GM18858 (cell line): ENCODE measurements at regions not wholly inside any gene's neighbourhood (a gene's known extent, or its start where the extent isn't known, plus 50 kb on each side); places are given as distances from the start of the nearest gene placed in this dataset.

Experiments used
- ATAC-seq: cut with Tn5 transposase; IDR thresholded peaks from one replicate; pipeline ENCODE4 v1.9.1; 2021; ENCODE audit not compliant: unreplicated experiment

DNA sequence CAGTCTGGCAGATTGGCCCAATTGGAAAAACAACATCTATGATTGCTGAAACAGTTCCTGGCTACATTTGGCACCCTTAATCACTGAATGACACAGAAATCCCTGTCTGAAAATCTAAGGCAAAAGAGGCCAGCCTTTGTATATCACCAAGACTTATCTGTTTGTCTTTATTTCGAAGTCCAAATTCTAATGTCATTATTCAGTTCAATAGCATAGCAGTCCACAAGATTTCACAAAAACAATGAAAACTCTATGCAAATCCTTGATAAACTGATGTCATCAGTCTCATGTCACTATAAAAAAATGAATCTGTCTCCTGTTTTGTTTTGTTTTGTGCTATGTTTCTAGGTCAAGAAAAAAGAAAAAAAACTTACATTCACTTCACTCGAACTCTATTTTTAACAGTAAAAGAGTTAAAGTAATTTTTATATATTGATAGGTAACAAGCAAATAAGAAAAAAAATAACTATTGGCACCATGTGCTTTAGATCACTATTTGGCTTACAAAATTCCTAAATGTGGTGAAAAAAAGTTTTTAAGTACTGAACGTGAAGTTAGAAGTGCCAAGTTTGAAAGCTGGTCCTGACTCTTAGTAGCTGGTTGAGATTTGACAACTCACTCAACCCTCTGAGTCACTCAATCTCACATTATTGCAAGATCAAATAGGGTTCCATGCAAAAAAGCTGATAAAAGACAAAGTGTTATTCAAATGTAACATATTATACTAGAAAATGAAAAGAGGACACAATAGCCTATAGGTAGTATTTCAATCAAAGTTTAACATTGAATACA, 359.3 kb downstream of the IRS1 start:
- no peak for ATAC-seq

DNA sequence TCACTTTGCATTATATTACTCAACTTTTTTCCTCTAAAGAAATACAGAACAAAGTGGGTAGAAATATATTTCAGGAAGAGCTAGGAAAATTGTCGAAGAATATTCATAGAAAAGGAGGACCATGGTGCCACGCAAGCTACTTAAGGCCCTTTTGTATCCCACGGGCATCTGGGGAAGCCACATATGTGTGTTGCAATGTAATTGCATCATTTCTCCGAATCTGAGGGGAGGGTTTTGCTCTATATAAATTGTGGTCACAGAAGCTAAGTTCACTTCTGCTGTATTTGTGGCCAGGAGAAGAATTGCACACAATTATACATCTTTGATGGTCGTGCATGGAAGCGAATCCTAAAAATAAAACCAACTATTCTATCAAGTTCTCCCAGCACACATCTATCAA, 360.3 kb downstream of the IRS1 start:
- ATAC-seq, result no peak

DNA sequence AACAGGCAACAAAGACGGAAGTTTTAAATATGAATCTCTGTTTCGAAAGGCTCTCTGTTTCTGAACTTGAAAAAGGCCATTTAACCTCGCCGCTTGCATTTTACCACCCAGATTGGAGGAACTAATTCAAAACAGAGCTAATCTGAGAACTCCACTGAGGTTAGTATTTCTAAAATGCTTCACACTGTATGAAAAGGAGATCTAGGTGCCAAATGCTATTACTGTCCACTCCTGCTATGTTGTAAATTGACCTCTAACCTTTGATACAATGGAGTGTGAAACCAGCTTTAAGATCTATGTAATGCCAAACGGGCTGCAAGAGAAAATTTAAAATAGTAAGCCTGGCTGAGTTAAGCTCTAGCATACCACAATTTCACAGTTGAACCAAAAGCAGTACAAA, 364.5 kb downstream of the IRS1 start:
- no peak for ATAC-seq

DNA sequence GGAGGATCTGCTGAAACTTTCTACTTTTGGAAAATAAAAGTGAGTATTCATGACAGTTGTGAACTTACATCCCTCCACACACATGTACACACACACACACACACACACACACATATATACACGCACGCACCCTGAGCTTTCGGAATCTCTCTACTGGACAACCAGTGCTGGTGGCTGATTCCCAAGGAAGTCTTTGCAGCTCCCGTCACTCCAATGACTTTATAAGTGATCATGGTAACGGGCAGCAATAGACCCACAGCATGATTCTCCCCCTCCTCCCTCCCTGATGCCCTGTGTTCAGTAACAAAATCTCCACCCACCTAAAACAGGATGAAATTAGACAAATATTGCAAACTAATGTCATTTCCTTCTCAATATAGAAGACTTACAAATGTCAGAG, 364.9 kb downstream of the IRS1 start:
- no peak for ATAC-seq

DNA sequence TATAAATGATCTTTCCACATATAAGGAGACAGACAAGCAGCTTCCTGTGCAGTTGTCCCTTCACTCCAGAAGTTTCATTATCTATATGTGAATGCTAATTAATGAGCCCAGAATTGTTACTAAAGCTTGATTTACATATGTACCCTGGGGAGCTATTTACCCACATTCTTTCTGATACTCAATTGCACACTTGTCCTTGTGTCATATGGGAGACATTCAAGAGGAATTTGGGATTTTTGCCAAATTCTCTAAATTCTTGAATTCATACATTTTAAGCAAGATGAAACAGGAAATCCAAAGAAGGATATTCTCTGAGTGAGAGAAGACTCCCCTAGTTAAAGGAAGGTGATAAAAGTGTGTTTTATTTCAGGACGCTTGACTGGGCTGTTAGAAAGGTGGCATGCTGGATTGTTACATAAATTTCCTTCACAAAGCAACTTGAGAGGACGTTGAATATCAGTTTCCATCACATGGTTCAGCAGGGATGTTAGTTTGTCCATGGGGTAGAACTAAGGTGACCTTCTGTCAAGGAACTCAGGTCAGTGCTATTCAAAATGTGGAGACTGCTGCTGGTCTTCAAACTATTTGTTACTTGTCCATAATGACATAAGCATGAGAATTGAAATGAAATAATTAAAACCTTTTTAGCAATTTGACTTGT, 368.2 kb downstream of the IRS1 start:
- no peak for ATAC-seq

DNA sequence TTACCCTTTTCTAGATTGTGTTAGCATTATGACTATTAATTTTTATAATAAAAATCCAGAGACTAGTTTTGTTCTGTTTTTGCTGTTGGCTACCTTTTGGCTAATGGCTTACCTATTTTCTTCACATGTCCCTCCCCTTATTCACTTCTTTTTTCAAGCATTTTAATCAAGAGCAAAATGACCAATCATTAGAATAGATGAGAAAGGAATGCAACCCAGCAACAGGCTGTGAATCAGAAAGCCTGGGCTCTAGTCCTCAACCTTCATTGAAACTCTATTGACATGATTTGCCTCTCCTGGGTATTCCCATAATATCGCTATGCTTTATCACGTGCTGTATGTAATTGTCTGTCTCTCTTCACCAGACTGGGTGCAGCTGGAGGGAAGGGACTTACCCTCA, 370.1 kb downstream of the IRS1 start:
- ATAC-seq, result no peak

DNA sequence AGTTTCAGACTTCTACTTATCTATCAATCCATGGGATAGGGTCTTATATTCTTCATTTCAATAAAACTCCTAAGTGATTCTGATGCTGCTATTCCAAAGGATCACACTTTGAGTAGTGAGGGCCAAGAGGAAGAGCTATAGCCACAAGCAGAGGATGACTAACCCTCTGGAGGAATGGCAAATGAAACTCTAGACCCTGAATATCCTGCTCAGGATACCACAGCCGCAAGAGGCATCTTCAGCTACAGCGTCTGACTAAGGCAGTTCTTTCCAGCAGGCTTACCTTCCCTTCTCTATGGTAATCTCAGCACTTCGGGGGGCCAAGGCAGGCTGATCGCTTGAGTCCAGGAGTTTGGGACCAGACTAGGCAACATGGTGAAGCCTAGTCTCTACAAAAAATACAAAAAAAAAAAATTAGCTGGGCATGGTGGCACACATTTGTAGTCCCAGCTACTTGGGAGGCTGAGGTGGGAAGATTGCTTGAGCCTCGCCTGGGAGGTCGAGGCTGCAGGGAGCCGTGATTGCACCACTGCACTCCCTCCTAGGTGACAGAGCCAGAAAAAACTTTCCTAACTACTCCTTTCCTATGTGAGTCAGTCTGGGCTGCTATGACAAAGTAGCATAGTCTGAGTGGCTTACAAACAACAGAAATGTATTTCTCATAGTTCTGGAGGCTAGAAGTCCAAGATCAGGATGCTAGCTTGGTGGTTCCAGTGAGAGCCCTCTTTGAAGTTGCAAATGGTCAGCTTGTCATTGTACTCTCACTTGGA, 371.9 kb downstream of the IRS1 start:
- ATAC-seq, result no peak

DNA sequence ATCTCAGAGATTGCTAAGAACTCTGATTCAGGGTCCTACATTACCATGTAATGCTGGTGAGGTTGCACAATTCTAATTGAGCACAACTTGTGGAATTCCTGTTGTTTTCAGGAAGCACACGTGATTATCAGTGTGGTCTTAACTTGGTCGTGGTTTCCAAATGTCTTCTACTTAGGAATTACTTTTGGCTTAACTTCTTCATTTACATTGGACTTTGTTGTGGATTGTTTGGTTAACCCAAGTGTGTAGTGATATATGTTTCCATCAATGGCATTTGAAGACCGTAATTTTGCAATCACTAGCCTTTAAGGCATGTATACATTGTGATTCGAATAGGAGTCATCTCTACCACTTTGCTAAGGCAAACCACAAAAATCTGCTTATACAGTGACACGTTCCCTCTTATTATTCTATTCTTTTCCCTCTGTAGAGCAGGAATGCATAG, 373.3 kb downstream of the IRS1 start:
- ATAC-seq, result no peak

DNA sequence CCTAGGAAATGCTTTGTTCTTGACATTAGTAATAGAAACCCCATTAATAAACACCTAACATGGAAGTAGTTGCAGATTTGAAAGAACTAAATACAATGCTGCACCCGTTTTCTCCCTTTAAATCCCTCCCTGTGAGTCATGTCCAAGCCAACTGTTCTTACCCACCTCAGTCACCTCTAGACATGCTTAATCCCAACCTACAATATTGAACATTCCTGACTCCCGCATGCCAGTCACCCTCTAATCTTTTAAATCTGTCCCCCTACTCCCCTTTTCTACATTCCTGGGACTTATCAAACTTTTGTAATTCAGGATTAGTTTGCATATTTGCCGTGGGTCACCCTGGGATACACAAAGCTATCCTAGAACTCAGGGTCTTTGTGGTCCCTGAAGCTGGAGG, 374.6 kb downstream of the IRS1 start:
- no peak for ATAC-seq

DNA sequence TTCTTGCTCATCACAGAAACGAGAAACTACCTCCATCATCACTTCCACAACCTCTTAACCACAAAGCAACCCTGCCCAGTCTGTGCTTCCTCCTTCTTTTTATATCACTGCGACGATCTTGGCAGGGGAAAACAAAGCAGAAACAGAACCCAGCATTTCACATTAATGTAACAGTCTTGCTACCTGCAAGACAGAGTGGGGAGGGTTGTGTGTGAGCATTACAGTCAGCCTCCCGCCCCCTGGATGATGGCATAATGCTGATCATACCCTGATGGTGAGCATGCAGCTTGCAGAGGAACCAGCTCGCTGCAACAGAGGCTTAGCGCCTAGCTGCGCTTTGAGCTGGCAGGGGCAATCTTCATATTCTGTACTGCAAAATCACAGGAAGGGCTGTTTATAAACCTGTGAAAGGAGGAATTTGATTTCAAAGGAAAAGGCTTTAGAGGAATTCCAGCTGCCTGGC, 376.1 kb downstream of the IRS1 start:
- ATAC-seq, result peak; percentile 92

DNA sequence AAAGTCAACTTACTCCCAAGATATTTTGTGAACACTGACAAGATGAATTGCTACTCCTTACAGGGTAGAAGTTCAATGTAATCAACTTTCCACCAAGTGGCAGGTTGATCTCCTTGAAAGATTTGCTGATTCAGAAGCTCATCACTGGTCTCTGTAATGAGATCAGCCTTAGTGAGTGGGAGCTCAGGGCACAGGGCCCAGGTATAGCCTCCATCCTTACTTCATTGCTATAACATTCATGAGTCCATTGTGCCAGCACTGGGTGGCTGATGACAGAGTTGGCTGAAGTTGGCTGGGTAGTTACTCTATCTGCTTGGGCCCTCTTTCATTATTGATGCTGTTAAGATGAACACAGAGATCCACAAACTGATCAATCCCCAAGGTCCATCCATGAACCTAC, 379.0 kb downstream of the IRS1 start:
- ATAC-seq, result no peak

DNA sequence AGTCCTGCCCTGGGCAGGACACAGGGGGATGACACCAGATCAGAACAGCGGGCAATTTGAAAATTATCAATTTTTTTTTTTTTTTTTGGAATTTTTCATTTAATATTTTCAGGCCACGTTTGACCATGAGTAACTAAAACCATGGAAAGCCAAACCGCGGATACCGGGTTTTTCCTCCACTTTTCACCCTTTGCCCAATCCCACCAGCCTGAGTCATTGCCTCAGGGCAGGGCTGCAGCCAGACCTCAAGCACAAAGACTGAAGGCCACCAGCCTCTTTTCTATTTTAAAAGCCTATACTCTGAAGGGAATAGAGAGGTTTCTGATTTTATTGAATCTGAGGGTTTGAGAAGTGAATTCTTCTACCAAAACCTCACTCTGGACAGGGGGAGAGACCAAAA, 381.1 kb downstream of the IRS1 start:
- ATAC-seq, result no peak

DNA sequence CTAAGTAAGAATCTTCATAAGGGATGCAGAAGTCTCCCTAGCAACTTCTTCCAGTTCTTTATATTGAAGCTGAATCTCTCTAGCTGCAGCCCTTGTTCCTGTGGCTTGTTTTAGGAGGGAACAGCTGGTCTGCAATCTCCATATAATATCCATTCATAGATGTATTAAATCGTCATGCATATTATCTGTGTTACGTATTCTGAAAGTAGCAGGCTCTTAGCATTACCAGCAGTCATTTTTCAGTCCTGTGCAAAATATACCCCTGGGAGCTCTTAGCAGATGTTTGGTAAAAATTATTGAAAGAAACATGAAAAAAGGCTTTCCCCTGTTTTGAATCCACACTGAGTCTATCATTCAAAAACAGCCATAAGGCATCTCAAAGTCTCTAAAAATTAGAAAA, 385.3 kb downstream of the IRS1 start:
- no peak for ATAC-seq

DNA sequence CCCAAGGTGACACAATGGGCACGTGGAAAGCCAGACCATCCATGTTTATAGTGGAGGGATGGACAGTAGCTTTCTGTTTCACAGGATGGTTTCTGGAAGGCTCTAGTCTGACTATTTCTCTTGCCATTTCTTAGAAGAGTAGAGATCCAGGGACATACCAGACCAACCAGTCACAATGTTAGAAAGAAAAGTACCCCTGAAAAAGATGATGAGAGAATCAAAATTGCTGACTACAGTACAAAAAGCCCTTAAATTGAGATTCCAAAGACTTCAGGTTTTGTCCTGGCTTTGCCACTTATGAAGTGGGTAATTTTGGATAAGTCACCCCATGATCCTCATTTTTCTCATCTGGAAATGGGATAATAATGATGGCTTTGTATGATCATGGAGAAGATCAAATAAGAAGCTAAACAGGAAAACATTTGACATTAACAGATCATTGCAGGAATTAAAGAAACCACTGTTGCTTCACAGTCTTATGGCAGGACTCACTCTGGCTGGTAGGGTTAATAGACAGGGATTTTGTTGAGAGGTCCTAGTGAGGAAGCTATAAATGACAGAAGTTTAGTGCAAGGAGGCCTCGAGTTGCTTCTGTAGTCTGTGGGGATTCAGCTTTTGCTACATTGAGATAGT, 386.0 kb downstream of the IRS1 start:
- no peak for ATAC-seq

DNA sequence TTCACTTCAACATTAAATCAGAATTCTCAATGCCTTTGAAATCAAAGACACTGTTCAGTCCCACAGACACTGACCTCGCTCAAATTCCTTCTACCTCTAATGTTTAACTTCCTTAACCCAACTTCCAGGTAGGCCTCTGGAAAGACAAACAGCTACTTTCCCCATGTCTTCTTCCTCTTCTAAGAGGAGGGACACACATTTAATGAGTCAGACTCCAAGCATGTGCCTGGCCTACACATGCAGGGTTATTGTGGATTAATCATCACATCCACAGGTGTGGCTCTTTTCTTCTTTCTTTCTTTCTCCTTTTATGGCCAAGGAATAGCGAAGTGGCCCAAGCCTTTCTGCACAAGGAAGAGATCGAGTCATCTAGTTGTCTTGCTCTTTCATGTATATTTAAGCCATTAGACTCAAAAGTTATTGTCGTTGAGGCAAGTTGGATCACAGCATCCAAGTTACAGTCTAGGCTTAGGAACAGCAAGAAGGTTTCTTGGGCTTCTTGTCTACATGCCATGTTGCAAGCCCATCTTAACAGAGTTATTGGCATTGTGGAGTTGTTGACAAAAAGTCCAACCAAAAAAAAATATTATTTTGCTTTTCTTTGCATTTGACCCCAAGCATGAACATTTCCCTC, 387.8 kb downstream of the IRS1 start:
- no peak for ATAC-seq

DNA sequence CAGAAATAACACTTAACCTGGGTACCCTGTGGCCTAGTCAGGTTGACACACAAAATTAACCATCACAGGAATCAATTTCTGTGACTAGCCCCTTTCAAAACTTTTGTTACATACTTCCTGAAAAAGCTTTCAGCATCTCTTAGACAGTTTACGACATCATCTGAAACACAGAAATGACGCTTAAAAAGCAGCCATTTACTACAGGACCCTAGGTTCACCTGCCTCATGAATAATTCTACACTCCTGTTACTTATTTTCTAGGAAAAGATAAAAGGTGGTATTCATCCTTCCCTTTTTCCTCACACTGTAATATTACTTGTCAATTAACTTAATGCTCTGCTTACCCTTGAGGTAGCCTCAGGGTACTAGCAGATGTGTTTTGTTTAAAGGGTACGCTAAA, 388.4 kb downstream of the IRS1 start:
- no peak for ATAC-seq

DNA sequence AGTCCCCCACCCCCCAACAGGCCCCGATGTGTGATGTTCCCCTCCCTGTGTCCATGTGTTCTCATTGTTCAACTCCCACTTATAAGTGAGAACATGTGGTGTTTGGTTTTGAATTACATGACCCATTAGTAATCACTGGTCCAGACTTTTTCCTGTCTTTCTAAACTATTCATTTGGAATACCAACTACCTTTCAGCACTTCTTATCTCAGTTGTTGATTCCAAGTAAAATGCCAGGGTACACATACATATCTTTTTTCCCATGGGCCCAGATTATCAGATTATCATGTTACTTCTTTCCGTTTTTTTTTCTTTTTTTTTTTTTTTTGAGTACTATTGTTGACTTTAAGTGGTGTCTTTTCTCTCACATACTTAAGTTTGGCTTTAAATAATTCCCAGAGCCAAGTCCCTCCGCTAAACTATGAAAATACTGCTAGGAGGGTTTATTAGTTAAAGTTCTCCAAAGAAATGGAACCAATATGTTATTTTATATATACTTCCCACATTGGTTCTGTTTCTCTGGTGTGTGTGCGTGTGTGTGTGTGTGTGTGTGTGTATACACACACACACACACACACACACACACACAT, 389.3 kb downstream of the IRS1 start:
- ATAC-seq, result no peak

DNA sequence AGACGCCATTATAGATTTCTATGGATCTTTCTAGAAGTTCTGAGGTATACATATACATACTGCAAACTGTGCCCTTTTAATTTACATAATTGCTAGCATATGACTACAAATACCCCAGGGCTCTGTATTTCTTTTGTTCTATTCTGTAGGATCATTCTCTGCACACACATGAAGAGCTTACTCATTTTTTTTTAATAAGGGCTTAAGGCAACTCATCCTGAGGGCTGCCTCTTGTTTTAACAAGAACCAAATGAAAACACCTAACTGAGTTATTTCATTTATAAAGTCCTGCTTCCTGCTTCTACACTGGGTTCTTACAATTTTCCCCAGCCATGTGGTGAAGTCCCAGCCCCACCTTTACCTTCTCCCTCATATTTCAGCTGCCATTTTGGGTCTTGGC, 390.5 kb downstream of the IRS1 start:
- ATAC-seq, result no peak

DNA sequence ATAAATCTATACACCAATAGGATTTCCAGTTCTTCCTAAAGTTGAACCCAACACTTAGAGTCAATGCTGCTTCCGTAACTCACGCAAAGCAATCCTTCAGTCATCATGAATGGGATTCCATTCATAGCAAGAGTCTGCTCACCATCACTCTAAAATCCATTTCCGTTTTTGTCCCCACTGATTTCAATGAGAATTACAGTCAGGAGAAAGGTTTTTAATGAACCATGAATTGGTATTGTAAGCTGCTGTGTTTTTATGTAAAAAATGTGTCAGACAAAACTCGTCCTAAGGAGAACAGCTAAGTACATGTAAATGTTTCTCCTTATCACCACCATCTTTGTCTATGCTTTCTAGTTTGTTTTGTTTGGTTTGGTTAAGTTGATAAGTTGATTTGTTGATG, 391.5 kb downstream of the IRS1 start:
- no peak for ATAC-seq

DNA sequence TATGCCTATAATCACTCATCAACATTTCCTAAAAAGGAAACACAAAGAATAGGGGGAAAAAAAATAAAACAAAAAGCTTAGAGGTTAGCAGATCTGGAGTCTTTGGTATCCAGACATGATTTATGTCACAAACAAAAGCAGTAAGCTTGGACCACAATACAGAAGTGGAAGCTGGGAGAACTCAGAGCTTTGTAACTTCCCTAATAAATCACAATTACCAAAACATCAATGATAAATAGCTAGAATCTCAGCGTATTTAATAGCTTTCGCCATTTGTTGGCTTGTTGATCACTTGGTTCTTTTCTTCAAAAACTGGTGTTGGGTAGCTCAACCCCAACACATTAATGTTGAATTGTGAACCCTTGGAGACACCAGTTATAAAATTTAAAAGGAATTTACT, 392.5 kb downstream of the IRS1 start:
- no peak for ATAC-seq

DNA sequence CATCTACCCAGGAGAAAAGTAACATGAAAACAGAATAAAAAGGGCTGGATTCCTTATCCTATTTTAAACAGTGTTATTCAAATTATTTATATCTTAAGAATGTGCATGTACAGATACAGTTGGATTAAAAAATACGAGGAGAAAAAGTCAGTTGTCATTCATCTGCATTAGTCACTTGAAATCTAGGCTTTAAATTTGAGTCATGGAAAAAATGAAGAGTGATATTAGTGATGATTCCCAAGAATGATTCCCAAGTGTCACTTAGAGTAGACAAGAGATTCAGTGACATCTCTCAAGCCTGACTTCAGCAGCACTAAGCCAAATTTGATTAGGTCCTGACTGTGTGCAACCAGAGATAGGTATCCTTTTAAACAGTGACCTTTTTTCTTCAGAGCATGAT, 394.2 kb downstream of the IRS1 start:
- ATAC-seq, result no peak
